Body of pancreas (tissue), 4 donors: ENCODE measurements at regions not wholly inside any gene's neighbourhood (a gene's known extent, or its start where the extent isn't known, plus 50 kb on each side); places are given as distances from the start of the nearest gene placed in this dataset.
A peak's percentile ranks its signal among the peaks of the same experiment; 100 is the strongest.

Source experiments
- ATAC-seq: fragments of 150-250 bp; one replicate; pipeline ENCODE4 v1.9.1; 2016
- DNase-seq, 4 donors: peaks; one replicate each; pipeline ENCODE4 v3.0.0-alpha.2; 2019
- H3K27ac ChIP-seq, 4 donors: fragments of 200-600 bp; sonication (generic); 1 replicate in 3 of 4; 2 replicates in 1 of 4; pipeline versions ENCODE4 v1.5.1 to v1.6.1; 2016 to 2019; ENCODE audit warnings: mild to moderate bottlenecking in 1 of 4, mixed read lengths in 1 of 4, moderate library complexity in 1 of 4
- H3K27me3 ChIP-seq, 2 donors: fragments of 200-600 bp; sonication (generic); one replicate each; pipeline ENCODE4 v1.6.0; 2016; ENCODE audit warnings: mild to moderate bottlenecking in 1 of 2
- H3K36me3 ChIP-seq, 2 donors: fragments of 200-600 bp; sonication (generic); replicated peaks in 1 of 2; 2 replicates each; pipeline ENCODE4 v1.5.1; 2016; ENCODE audit warnings: low read depth in 2 of 2; ENCODE audit not compliant: insufficient read depth in 1 of 2
- H3K4me1 ChIP-seq: fragments of 200-600 bp; sonication (generic); one replicate; pipeline ENCODE4 v1.6.0; 2016
- H3K4me3 ChIP-seq, 2 donors: fragments of 200-600 bp; sonication (generic); 1 replicate in 1 of 2; 2 replicates in 1 of 2; pipeline ENCODE4 v1.5.1; 2016 to 2019
- H3K9me3 ChIP-seq, 3 donors: fragments of 200-600 bp; sonication (generic); 1 replicate in 2 of 3; 2 replicates in 1 of 3; pipeline ENCODE4 v1.5.1; 2016
- POLR2A ChIP-seq, 3 donors: fragments of 450-650 bp; IDR thresholded peaks; one replicate each; pipeline ENCODE4 v1.6.1; 2016; ENCODE audit warnings: antibody characterized with exemption in 3 of 3, mild to moderate bottlenecking in 2 of 3
- WGBS, 2 donors: methylation state at CpG; one replicate each; pipeline ENCODE4 v1.1.5; 2017; 5-methylcytosine and 5-hydroxymethylcytosine counted together
- intact Hi-C: fragments of 100-400 bp; cut with DNase I; formaldehyde crosslinking; loops from one replicate; pipeline ENCODE4 v1.15.1; 2023
- TF ChIP-seq, protein P1 (sequence below), 7 experiments: fragments of 450-650 bp in 4 of 7; fragments of 200-600 bp in 3 of 7; sonication (generic) in 3 of 7; IDR thresholded peaks; one replicate each; pipeline ENCODE4 v1.5.1; 2016 to 2019; ENCODE audit warnings: antibody characterized with exemption in 7 of 7

DNA sequence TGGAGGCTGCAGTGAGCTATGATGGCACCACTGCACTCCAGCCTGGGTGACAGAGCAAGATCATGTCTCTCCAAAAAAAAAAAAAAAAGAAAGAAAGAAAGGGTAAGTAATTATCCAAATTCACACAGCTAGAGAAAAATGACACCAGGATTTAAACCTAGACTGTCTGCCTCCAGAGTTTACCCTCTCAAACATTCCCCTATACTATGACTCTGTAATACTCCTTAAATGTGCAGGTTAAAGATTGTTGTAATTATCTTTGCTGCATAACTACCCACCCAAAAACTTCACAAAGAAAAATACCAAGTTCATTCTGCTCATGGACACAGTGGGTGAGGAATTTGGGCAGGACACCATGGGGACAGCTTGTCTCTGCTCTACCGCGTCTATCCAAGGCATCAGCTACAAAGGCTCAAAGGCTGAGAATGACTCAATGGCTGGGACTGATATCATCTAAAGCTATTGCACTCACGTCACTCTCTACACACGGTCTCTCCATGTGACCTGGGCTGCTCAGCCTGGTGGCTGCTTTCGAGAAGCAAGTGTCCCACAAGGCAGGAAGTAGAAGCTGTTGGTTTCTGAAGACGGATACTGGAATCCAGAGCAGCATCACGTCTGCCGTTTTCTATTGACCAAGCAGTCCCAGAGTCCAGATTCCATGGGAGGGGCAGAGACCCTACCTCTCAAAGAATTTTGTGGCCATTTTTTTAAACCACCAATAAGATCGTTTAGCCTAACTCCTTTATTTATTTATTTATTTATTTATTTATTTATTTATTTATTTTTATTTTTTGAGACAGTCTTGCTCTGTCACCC, 185.7 kb upstream of the AUTS2 start:
- H3K9me3 ChIP-seq = no peaks in the 10 kb centered on the region
- H3K27me3 ChIP-seq = no peaks in the 10 kb centered on the region
- peak in 3 of 4 donors; percentile 8 to 31 (median 13) for DNase-seq
- ATAC-seq = peak; percentile 55
- H3K4me3 ChIP-seq = no peak overlapping the region
- no peaks in the 10 kb centered on the region for H3K4me1 ChIP-seq
- H3K36me3 ChIP-seq = no peaks in the 10 kb centered on the region
- 35 to 41% methylated on average over 6 to 9 of the region's 9 CpGs for whole genome bisulfite sequencing, 2 donors
- TF ChIP-seq, protein P1, sequence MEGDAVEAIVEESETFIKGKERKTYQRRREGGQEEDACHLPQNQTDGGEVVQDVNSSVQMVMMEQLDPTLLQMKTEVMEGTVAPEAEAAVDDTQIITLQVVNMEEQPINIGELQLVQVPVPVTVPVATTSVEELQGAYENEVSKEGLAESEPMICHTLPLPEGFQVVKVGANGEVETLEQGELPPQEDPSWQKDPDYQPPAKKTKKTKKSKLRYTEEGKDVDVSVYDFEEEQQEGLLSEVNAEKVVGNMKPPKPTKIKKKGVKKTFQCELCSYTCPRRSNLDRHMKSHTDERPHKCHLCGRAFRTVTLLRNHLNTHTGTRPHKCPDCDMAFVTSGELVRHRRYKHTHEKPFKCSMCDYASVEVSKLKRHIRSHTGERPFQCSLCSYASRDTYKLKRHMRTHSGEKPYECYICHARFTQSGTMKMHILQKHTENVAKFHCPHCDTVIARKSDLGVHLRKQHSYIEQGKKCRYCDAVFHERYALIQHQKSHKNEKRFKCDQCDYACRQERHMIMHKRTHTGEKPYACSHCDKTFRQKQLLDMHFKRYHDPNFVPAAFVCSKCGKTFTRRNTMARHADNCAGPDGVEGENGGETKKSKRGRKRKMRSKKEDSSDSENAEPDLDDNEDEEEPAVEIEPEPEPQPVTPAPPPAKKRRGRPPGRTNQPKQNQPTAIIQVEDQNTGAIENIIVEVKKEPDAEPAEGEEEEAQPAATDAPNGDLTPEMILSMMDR (IDR thresholded peaks at IDR 0.05) = no peak
- H3K27ac ChIP-seq = no peak overlapping the region
- intact Hi-C loops = no loop called here

- intact Hi-C loops = no loop called here
- Histone ChIP-seq H3K4me1 (no peaks in the 10 kb centered on the region), H3K4me3 (no peak overlapping the region), H3K36me3 (no peaks in the 10 kb centered on the region), H3K9me3 (no peaks in the 10 kb centered on the region), H3K27ac (no peak overlapping the region), H3K27me3 (no peaks in the 10 kb centered on the region)
- 76 to 80% methylated on average over 5 of the region's 5 CpGs for WGBS, 2 donors
- no peak for TF ChIP-seq POLR2A (IDR thresholded peaks at IDR 0.05)
- TF ChIP-seq, protein P1 (IDR thresholded peaks at IDR 0.05) = no peak
- DNase-seq (no peak), ATAC-seq (no peak)
Measured at GRCh38 chr7:69414555-69414954, 183.7 kb upstream of the AUTS2 start.

DNA sequence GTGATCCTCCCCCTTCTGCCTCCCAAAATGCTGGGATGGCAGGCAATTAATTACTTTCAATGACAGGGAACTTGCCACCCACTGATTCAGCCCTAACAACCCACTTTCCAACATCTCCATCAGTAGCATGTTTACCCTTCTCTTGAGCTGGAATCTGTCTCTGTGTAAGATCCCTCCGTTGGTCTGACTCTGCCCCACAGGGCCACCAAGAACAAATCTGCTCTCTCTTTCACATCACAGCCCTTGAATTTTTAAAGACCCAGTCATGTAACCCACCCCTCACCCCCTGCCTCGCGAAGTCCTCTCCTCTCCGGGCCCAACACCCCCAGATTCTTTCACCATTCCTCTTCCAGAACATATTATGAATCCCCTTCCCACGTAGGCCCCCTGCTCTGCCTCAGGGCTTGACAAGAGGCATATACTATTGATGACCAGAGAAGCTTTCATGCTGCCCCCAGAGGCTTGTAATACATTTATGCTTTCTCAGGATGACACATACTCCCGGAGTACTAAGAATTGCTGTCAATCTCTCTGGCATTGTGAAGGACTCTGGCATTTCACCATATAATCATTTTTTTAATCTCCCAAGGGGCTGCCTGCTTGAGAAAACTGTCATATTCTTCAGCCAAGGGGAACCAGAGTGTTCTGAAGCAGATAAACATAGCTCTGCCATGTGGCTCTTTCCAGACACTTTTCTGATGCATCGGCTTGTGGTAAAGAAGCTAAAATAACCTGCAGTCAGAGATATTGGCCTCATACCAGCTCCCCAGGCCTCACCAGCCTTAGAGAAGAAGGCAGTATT, 179.2 kb upstream of the AUTS2 start:
- TF ChIP-seq POLR2A (IDR thresholded peaks at IDR 0.05) = no peak
- TF ChIP-seq, protein P1 (IDR thresholded peaks at IDR 0.05) = no peak

GRCh38 chr7:69419934-69420333, 178.3 kb upstream of the AUTS2 start:
- H3K27ac ChIP-seq = no peak overlapping the region
- TF ChIP-seq POLR2A (IDR thresholded peaks at IDR 0.05) = no peak
- TF ChIP-seq, protein P1 (IDR thresholded peaks at IDR 0.05) = no peak
- intact Hi-C loops = no loop called here
- DNase-seq = no peak
- WGBS, 2 donors = 70 to 73% methylated on average over 5 of the region's 5 CpGs
- H3K4me1 ChIP-seq = no peaks in the 10 kb centered on the region
- H3K27me3 ChIP-seq = no peaks in the 10 kb centered on the region
- no peaks in the 10 kb centered on the region for H3K36me3 ChIP-seq
- H3K9me3 ChIP-seq = no peaks in the 10 kb centered on the region
- H3K4me3 ChIP-seq = no peak overlapping the region
- no peak for ATAC-seq

More for the DNA sequence above, 179.2 kb upstream of the AUTS2 start:
- intact Hi-C loops = no loop called here
- DNase-seq (no peak), ATAC-seq (no peak)
- Histone ChIP-seq H3K4me1 (no peaks in the 10 kb centered on the region), H3K27me3 (no peaks in the 10 kb centered on the region), H3K36me3 (no peaks in the 10 kb centered on the region), H3K4me3 (no peak overlapping the region), H3K9me3 (no peaks in the 10 kb centered on the region), H3K27ac (no peak overlapping the region)
- 74 to 76% methylated on average over 6 to 7 of the region's 7 CpGs for WGBS, 2 donors
